ENCODE measurements at regions not wholly inside any gene's neighbourhood (a gene's known extent, or its start where the extent isn't known, plus 50 kb on each side); places are given as distances from the start of the nearest gene placed in this dataset.

DNA sequence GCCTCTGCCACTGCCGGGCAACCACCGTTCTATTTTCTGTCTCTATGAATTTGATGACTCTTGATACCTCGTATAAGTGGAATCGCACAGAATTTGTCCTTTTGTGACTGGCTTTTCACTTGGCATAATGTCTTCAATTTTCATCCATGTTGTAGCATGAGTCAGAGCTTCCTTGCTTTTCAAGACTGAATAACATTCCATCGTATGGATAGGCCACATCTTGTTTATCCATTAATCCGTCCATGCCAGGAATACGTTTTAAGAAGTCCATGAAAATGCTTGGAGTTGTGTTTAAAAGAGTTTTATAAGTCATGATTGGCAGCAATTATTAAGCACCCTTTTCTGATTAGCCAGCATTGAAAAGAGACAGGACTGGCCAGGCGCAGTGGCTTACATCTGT is 53.6 kb upstream of the CLDN10 start:
- DNase-seq (ENCODE audit: low spot score): no peak

DNA sequence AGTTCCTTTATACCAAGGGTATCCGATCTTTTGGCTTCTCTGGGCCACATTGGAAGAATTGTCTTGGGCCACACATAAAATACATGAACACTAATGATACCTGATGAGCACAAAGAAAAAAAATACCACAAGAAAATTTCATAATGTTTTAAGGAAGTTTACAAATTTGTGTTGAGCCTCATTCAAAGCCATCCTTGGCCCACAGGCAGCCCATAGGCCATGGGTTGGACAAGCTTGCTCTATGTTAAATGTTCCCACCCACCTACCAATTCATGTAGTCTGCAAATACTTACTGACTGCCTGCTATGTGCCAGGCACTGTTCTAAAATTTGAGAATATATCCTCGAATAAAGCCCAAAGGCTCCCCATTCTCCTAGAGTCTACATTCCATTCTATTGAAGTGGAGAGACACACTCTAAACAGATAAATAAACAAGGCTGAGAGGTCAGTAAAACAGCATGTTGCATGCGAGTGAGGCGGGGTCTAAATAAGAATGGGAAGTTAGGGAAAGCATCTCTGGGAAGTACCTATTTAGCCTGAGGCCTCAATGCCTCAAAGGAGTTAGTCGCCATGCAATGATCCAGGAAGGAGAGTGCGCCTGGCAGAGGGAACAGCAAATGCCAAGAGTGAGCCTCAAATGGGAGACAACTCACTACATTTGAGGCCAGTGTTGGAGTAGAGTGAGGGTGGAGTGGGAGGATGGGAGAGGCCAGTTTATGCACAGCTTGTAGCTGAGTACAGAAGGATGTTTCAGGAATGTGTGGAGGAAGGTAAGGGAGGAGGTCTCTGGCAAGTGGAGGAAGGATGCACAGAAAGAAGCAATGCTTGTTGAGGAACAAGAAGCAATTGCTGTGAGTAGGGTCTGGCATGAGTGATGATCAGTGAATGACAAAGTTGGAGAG is 52.5 kb upstream of the CLDN10 start:
- DNase-seq (ENCODE audit: low spot score): no peak

DNA sequence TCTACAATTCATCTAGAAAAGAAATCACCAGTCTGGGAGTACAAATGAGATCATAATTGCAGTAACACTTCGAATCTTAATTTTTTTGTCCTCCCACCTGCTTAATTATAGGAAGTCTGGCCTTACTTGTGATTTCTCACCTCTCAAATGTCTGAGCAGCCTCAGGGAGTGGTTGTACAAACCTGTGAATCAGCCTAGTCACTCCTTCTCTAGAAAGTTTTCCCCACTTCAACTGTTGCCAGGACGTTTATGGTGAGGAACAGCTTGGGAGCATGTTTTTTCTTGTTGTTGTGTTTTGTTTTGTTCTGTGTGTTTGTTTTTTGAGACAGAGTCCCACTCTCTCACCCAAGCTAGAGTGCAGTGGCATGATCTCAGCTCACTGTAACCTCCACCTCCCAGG is 50.3 kb upstream of the CLDN10 start:
- no peak for DNase-seq (ENCODE audit: low spot score)
